ENCODE measurements at regions not wholly inside any gene's neighbourhood (a gene's known extent, or its start where the extent isn't known, plus 50 kb on each side); places are given as distances from the start of the nearest gene placed in this dataset.

GRCh38 chr5:124670722-124671184, 75.7 kb downstream of the ZNF608 start:
- no peak for DNase-seq (ENCODE audit: low spot score)
- ATAC-seq (ENCODE audit: low FRiP score): no peak
- no peak for TF ChIP-seq CTCF (IDR thresholded peaks at IDR 0.05)

- peak; percentile 79 for ATAC-seq (ENCODE audit: low FRiP score)
- no peak for TF ChIP-seq CTCF (IDR thresholded peaks at IDR 0.05)
- DNase-seq (ENCODE audit: low spot score): no peak
These were observed 76.3 kb downstream of the ZNF608 start for GRCh38 chr5:124669956-124670721.

- ATAC-seq (ENCODE audit: low FRiP score) (no peak), DNase-seq (ENCODE audit: low spot score) (no peak)
- no peak for TF ChIP-seq CTCF (IDR thresholded peaks at IDR 0.05)
These were observed 77.2 kb downstream of the ZNF608 start for GRCh38 chr5:124669300-124669648.

DNA sequence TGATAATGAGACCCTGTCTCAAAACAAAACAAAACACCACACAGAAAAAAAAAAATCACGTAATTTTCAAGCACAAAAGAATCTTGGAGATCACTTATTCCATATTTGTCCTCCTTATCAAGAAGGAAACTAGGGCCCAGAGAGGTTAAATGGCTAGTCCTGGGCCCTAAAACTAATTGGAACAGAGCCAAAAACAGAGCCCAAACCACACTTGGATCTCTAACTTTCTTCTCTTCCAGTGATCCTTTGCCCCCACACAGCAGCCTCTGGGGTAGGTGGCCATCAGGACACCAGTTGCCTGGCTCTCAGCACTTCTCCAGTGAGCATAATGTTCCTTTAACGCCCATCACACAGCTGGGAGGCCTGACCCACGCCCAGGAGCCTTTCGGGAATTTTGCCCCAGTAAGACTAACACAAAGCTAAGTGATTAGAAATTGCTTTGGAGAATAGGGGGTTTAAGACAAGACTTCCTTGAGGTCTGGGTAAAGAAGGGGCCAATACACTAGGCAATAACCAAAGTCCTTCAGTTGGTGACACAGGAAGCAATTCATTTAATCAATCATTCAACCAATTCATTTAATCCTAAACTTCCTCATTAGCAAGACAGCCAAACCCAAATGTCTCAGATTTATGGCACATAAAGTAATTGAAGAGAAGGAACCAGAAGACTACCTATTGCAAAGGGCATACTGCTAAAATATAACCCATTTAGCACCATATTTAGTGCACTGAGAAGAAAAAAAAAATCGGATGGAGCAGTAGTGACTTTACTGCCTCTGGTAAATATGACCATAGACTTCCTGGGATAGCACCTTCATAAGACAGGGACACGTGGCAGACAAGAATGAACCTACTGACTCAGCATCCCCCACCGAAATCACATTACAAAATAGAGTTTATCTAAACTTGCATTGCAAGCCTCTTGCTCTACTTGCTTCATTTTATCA, 77.8 kb downstream of the ZNF608 start:
- no peak for ATAC-seq (ENCODE audit: low FRiP score)
- no peak for DNase-seq (ENCODE audit: low spot score)
- no peak for TF ChIP-seq CTCF (IDR thresholded peaks at IDR 0.05)

DNA sequence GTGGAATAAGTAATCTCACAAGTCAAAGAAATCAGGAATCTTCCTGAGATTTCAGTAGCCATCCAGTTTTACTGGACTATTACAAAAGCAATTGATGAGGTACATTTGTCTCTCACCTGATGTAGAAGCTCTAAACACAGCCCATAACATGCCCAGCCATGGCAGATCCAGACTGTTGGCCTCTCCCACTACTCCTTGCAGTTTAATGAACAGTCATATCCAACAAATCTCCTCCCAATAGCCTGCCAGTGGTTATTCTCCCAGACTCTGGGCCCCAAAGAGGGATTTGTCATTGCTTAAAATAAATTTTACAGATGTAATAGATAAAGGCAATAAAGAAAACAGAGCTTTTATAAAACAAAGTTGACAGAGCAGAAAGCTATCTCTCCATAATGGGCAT, 80.8 kb downstream of the ZNF608 start:
- ATAC-seq (ENCODE audit: low FRiP score) (no peak), DNase-seq (ENCODE audit: low spot score) (no peak)
- TF ChIP-seq CTCF (IDR thresholded peaks at IDR 0.05): no peak

DNA sequence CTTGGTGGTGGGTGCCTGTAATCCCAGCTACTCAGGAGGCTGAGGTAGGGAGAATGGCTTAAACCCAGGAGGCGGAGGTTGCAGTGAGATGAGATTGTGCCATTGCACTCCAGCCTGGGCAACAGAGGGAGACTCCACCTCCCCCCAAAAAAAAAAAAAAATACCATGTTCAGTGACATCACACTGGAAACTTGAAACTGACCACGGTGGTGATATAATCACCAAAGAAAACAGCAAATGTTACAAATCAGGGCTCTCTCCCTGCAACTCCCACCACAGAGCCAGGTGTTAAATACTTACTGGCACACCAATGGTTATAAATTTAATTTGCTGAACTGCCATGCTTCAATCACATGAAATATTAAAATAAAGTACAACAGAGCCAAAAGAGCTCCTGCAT, 81.4 kb downstream of the ZNF608 start:
- DNase-seq (ENCODE audit: low spot score): no peak
- no peak for ATAC-seq (ENCODE audit: low FRiP score)
- TF ChIP-seq CTCF (IDR thresholded peaks at IDR 0.05): no peak

Data from omental fat pad (tissue), 3 donors.